ENCODE measurements at regions not wholly inside any gene's neighbourhood (a gene's known extent, or its start where the extent isn't known, plus 50 kb on each side); places are given as distances from the start of the nearest gene placed in this dataset.

GRCh38 chr18:78127041-78127440 is 852.6 kb upstream of the SALL3 start:
- no peak for DNase-seq

DNA sequence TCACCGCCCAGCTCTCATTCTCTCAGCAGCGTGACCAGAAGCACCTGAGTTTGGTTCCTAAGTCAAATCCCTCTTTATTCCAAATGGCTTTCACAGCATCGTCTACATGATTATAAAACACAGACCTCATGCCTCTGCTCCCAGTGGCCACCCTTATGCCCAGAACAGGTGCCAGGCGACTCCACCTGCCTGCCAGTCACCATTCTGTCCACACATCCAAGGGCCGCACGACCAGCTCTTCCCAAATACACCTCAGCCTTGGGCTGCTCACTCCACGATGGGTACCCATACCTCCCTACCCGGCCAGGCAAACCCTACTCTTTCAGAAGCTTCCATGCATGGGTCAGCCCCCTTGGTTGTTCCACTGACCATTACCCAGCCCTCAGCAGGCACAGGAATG is 851.6 kb upstream of the SALL3 start:
- DNase-seq = no peak

GRCh38 chr18:78129260-78129659 is 850.4 kb upstream of the SALL3 start:
- DNase-seq = no peak

DNA sequence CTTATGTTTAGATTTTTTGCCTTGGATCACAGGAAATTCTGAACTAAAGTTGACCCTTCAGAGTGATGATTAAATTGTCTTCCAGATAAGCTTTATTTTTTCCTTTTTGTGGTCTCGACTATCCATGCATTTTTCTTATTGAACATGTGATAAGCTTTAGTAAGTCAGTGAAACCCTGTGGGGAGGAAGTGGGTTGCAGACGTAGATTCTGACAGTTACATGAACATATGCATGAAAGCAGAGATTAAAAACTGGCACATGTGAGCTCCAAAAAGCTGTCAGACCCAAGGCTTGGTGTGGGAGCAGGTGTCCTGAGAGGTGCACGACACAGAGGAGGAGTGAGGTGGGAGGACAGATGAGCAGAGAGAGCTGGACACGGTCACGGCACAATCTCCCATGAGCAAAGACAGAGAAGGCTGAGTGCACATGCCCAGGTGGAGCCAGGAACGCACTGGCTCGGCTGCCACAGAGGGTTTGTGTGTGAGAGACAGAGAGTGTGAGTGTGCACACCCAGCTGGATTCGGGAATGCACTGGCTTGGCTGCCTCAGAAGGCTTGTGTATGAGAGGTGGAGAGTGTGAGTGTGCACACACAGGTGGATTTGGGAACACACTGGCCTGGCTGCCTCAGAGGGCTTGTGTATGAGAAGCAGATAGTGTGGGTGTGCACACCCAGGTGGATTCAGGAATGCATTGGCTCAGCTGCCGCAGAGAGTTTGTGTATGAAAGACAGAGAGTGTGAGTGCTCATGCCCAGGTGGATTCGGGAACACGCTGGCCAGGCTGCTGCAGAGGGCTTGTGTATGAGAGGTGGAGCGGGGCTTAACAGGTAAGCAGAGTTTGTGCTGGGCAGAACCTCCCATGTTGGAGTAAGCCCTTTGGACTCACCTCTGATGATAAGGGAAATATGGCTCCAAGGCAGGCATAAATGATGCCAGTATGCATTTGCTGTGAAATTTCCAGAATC is 849.1 kb upstream of the SALL3 start:
- no peak for DNase-seq

- DNase-seq = no peak
Measured at GRCh38 chr18:78133729-78134128, 845.9 kb upstream of the SALL3 start.

DNA sequence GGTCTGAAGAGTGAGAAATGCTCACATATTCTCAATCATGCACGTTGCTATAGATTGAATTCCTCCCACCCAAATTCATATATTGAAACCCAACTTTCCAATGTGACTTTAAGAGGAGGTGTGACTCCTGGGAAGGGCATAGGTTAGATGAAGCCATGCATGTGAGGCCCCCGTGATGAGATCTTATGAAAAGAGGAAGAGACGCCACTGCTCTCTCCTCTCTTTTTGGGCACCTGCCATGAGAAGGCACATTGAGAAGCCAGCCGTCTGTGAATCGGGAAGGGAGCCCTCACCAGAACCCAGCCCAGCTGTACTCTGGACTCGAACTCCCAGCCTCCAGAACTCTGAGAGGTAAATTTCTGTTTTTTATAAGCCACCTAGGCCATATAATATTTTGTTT is 842.6 kb upstream of the SALL3 start:
- no peak for DNase-seq

GRCh38 chr18:78138983-78139496 is 840.6 kb upstream of the SALL3 start:
- no peak for DNase-seq

GRCh38 chr18:78140294-78140693 is 839.3 kb upstream of the SALL3 start:
- DNase-seq = no peak

GRCh38 chr18:78144669-78145068 is 834.9 kb upstream of the SALL3 start:
- DNase-seq = no peak

DNA sequence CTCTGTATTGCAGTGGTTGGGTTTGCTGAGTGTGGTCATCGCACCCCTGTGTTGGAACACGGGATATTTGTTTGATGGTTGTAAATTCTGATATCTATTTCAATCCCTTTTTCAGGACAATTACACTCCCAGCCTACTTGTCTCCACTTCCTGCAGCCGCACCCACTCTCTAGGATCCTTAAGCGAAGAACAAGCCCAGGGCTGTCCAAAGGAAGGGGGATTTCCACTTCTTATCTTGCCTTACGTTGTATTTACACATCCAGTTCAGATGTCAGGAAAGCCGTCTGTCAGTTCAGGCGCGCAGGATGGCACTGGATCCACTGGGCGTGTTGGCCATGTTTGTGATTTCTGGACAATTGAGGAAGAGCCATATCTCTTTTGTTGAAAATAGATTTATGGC is 834.5 kb upstream of the SALL3 start:
- no peak for DNase-seq

DNA sequence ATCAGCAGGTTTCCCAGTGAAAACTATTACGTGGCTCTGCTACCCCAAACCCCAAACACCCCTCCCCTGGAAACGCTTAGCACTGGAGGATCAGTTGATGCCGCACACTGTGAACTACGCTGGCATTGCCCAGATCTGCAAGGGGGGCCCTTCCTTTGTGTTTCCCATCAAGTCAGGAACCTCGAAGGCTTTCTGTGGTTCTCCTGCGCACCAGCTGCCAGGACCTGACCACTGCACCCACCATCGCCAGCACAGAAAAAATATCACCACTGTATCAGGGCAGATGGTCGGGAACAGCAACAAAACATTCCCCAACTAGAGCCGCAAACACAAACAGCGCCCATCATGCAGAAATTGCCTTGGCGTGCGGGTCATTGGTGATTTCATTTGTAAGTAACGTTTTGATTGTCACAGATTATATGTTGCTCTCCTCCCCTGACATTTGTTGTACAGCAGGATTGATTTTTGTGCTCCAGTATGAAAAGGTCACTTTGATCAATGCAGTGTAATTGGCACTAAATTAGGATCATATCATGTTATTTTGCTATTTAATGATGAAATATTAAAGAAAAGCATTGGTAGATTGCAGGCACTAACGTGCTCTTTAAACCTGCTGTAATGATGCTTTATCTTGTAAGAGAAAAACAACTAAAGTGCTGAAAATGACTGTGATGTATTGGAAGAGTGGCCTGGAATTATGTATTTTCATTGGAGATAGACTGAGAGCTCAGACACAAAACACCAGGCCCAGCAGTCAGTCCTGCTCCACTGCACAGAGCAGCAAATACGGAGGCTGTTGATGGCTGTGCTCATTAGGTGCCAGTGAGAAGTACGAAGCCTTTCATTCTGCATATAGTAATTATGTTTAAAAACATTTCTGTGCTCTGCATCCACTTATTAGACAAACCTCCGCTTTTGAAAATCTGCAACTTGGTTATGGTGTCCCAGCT is 833.2 kb upstream of the SALL3 start:
- no peak for DNase-seq

GRCh38 chr18:78150590-78150989 is 829.0 kb upstream of the SALL3 start:
- no peak for DNase-seq

- no peak for DNase-seq
Measured at GRCh38 chr18:78151234-78151633, 828.4 kb upstream of the SALL3 start.

GRCh38 chr18:78151948-78152725 is 827.5 kb upstream of the SALL3 start:
- DNase-seq = no peak

DNA sequence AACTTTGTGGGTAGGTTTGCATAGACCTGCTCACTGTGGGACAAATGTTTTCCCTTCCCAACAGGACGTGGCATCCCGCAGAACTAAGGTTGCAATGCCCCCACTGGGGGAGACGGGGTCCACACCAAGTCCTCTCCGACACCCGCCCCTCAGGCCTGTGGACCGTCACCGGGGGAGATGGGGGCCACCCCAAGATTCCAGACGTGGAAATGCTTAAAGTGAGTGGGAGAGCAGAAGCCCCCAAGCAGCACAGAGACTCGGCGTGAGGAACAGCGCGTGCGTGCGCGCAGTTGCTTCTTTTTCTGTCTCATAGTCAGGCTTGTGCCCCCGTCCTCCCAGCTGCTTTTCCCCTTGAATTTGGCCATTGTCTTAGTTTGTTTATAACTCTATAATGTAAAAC is 826.3 kb upstream of the SALL3 start:
- no peak for DNase-seq

GRCh38 chr18:78154444-78154843 is 825.2 kb upstream of the SALL3 start:
- DNase-seq = no peak

DNA sequence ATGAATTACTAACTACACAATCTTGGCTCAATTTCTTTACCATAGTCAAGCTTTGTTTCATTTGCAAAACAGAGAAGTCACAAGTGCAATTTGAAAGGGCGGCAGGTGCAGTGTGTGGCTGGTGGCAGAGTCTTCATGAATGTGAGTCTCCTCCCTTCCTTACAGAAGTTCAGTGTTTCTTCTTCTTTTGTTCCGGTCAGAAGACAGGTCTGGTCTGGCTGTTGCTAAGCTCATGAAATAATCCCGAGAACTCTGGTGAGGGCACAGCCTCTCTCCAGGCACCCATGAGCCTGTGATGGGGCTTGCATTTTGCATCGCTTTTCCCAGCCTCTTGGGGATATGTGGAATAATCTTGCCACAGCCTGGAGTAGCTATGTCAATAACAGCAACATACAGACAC is 824.8 kb upstream of the SALL3 start:
- no peak for DNase-seq

DNA sequence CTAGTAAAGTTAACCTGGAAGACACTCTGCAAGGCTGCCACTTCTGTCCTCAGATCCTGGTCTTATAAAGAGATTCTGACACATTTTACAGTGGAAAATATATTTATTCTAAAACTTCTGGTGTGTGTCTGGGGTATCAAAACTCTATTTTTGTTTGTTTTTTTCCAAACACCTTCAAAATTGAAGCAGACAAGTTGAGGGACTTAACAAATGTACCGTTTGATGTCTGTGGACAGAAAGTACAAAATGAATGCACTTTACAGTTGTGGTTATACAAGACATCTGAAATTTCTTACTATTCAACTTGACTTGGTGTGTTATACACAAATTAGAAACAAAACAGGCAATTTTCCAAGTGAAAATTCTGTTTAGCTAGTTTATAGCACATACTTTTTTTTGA is 823.2 kb upstream of the SALL3 start:
- no peak for DNase-seq

DNA sequence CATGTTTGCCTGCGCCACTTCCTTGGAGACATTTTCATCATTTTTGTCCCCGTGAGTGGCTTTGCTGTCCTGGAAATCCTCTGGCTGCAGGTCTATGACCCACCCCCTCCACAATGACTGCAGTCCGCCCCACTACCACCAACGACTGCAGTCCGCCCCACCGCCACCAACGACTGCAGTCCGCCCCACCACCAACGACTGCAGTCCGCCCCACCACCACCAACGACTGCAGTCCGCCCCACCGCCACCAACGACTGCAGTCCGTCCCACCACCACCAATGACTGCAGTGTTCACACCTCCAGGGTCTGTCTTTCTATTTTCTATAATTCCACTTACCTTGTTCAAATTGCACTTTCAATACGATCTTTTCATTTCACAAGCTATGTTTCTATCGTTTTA is 820.7 kb upstream of the SALL3 start:
- DNase-seq = no peak

GRCh38 chr18:78159397-78159796 is 820.2 kb upstream of the SALL3 start:
- no peak for DNase-seq

GRCh38 chr18:78160961-78161656 is 818.5 kb upstream of the SALL3 start:
- DNase-seq = no peak

GRCh38 chr18:78165525-78165924 is 814.1 kb upstream of the SALL3 start:
- no peak for DNase-seq

Data from CD4-positive, alpha-beta T cell treated with Interleukin-15 for 1 hour (primary cell).